Activated CD4-positive, alpha-beta memory T cell treated with anti-CD3 and anti-CD28 coated beads for 36 hours (primary cell): ENCODE measurements at regions not wholly inside any gene's neighbourhood (a gene's known extent, or its start where the extent isn't known, plus 50 kb on each side); places are given as distances from the start of the nearest gene placed in this dataset.
"Not testable (repeated sequence)": the region's sequence is repeated elsewhere in the genome, so short reads cannot be mapped to it uniquely, and the experiment has no call there.

ENCODE experiments used
- CTCF ChIA-PET: fragments of 350-600 bp; sonication (Branson Sonifier 250); formaldehyde crosslinking; loops from one replicate; lab custom pipeline; 2021; ENCODE audit warnings: antibody characterized with exemption, inconsistent platforms; lab: Charles Lee
- POLR2A ChIA-PET: fragments of 350-600 bp; sonication (Branson Sonifier 250); formaldehyde crosslinking; loops from one replicate; lab custom pipeline; 2021; ENCODE audit warnings: antibody characterized with exemption; lab: Charles Lee
- DNase-seq: peaks from one replicate; pipeline ENCODE4 v3.0.0-alpha.2; 2020
- H3K27ac Mint-ChIP-seq: one replicate; pipeline ENCODE4 v1.8.0; 2021; ENCODE audit warnings: mixed read lengths
- H3K27me3 Mint-ChIP-seq: one replicate; pipeline ENCODE4 v1.8.0; 2021; ENCODE audit warnings: mixed read lengths
- H3K36me3 Mint-ChIP-seq: one replicate; pipeline ENCODE4 v1.8.0; 2021; ENCODE audit warnings: mixed read lengths
- H3K4me1 Mint-ChIP-seq: one replicate; pipeline ENCODE4 v1.8.0; 2021; ENCODE audit warnings: low read depth, mixed read lengths
- H3K4me3 Mint-ChIP-seq: one replicate; pipeline ENCODE4 v1.8.0; 2021; ENCODE audit warnings: mild to moderate bottlenecking, mixed read lengths
- H3K9me3 Mint-ChIP-seq: one replicate; pipeline ENCODE4 v1.8.0; 2021; ENCODE audit warnings: mixed read lengths
- intact Hi-C: fragments of 100-400 bp; cut with micrococcal nuclease; formaldehyde crosslinking; loops from one replicate; pipeline ENCODE4 v1.15.1; 2023

GRCh38 chr1:47491341-47491753 is 53.5 kb downstream of the FOXD2 start:
- Mint-ChIP-seq H3K4me1 (no peaks in the 10 kb centered on the region), H3K27me3 (peaks cover 13% of the 10 kb centered on the region), H3K27ac (no peak overlapping the region), H3K9me3 (no peaks in the 10 kb centered on the region), H3K4me3 (no peak overlapping the region), H3K36me3 (no peaks in the 10 kb centered on the region)
- ChIA-PET POLR2A (no interaction called here), CTCF (interaction anchor here (1.1 kb wide), 1 partner anchor 54 kb away, joined by 3 read pairs; the partner anchor contains the start of gene FOXD2)
- intact Hi-C loops, result no loop called here
- DNase-seq, result no peak

DNA sequence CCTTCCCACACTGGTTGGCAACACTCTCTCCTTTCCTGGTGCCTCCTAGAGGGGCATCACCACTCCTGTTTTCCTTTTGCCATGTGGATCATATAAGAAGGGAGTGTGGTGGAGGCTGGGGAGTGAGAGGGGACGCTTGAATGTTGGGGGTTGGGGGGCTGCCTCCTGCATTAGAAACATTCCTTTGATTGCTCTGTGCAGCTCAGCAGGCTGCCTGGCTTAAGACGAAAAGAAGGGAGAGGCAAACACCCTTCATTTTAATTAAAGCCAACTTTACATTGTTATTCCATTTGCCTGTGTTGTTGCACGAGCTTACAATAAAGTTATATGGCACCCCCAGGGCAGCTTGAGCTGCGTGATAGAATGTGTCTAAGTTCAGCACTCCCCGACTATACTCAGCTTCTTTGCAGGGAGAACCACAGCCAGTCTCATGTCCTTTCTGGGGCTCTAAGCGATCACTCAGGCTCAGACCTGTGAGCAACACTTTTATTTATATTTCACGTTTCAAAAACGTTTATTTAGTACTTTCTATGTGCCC is 57.4 kb downstream of the FOXD2 start:
- Mint-ChIP-seq H3K4me3 (no peak overlapping the region), H3K27ac (no peak overlapping the region), H3K27me3 (peaks cover 16% of the 10 kb centered on the region), H3K4me1 (no peaks in the 10 kb centered on the region), H3K9me3 (no peaks in the 10 kb centered on the region), H3K36me3 (no peaks in the 10 kb centered on the region)
- no peak for DNase-seq
- CTCF ChIA-PET, result interaction anchor here (0.9 to 1.4 kb wide), 2 partner anchors 46 to 215 kb away, joined by 3 to 5 read pairs; no protein-coding TSS in a partner anchor
- intact Hi-C loops, result no loop called here
- POLR2A ChIA-PET, result no interaction called here

- ChIA-PET POLR2A (no interaction called here), CTCF (no interaction called here)
- Mint-ChIP-seq H3K4me1 (no peaks in the 10 kb centered on the region), H3K4me3 (no peak overlapping the region), H3K27ac (no peak overlapping the region), H3K9me3 (no peaks in the 10 kb centered on the region), H3K27me3 (peaks cover 35% of the 10 kb centered on the region), H3K36me3 (no peaks in the 10 kb centered on the region)
- DNase-seq, result no peak
- intact Hi-C loops, result no loop called here
Measured at GRCh38 chr1:47498551-47498950, 60.7 kb downstream of the FOXD2 start.

DNA sequence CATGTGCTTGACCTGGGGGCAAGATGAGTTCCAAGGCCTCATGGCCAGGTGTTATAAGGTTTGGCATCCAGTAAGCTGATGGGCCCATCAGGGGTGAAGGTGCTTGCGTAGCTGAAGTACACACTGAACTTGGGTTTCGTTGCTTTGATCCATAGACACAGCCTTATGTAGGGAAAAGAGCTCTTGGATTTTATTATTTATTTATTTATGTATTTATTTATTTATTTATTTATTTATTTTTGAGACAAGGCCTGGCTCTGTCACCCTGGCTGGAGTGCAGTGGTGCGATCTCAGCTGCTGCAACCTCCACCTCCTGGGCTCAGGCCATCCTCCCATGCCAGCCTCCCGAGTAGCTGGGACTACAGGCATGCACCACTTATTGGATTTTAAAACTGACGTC is 63.2 kb downstream of the FOXD2 start:
- intact Hi-C loops, result loop anchor here (10.0 kb wide), 1 partner anchor 224 kb away; no protein-coding TSS in a partner anchor
- Mint-ChIP-seq H3K27ac (no peak overlapping the region), H3K4me1 (no peaks in the 10 kb centered on the region), H3K4me3 (no peak overlapping the region), H3K27me3 (peaks cover 49% of the 10 kb centered on the region), H3K9me3 (no peaks in the 10 kb centered on the region), H3K36me3 (no peaks in the 10 kb centered on the region)
- no peak for DNase-seq
- ChIA-PET CTCF (interaction anchor here (1.2 to 1.4 kb wide), 2 partner anchors 63 to 210 kb away, joined by 3 read pairs; partner anchors contain the start of gene FOXD2), POLR2A (interaction anchor here (1.5 kb wide), 1 partner anchor 81 kb away, joined by 3 read pairs; no protein-coding TSS in a partner anchor)

GRCh38 chr1:47502746-47503370 is 65.0 kb downstream of the FOXD2 start:
- intact Hi-C loops, result loop anchor here (10.0 kb wide), 1 partner anchor 222 kb away; no protein-coding TSS in a partner anchor
- no peaks in the 10 kb centered on the region for H3K9me3 Mint-ChIP-seq
- no peaks in the 10 kb centered on the region for H3K36me3 Mint-ChIP-seq
- H3K4me1 Mint-ChIP-seq, result no peaks in the 10 kb centered on the region
- no peak overlapping the region for H3K27ac Mint-ChIP-seq
- no peak overlapping the region for H3K4me3 Mint-ChIP-seq
- CTCF ChIA-PET, result interaction anchor here (1.2 to 1.5 kb wide), 2 partner anchors 27 to 67 kb away, joined by 3 to 4 read pairs; no protein-coding TSS in a partner anchor
- H3K27me3 Mint-ChIP-seq, result peaks cover 62% of the 10 kb centered on the region
- POLR2A ChIA-PET, result no interaction called here
- DNase-seq, result no peak

DNA sequence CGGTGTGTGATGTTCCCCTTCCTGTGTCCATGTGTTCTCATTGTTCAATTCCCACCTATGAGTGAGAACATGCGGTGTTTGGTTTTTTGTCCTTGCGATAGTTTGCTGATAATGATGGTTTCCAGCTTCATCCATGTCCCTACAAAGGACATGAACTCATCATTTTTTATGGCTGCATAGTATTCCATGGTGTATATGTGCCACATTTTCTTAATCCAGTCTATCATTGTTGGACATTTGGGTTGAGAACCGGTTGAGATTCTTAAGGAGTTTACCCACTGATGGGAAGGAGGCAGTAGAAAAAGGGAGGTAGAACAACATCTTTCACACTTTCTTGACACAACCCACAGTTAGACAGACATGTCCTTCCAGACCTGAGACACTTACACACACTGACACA is 67.0 kb downstream of the FOXD2 start:
- H3K4me1 Mint-ChIP-seq, POLR2A ChIA-PET, H3K4me3 Mint-ChIP-seq, DNase-seq, H3K36me3 Mint-ChIP-seq, H3K9me3 Mint-ChIP-seq, H3K27ac Mint-ChIP-seq: not testable (repeated sequence)
- intact Hi-C loops, result loop anchor here (10.0 kb wide), 1 partner anchor 220 kb away; no protein-coding TSS in a partner anchor
- H3K27me3 Mint-ChIP-seq, result peaks cover 64% of the 10 kb centered on the region
- CTCF ChIA-PET, result interaction anchor here (1.4 kb wide), 1 partner anchor 73 kb away, joined by 3 read pairs; no protein-coding TSS in a partner anchor

DNA sequence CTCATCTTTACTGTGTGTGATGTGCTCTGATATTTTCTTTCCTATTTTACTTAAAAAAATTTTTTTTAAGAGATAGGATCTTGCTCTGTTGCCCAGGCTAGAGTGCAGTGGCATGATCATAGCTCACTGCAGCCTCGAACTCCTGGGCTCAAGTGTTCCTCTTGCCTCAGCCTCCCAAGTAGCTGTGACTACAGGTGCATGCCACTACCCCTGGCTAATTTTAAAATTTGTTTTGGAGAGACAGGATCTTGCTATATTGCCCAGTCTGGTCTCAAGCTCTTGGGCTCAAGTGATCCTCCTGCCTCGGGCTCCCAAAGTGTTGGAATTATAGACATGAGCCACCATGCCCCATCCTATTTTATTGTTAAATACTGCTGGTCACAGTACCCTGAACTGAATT is 67.4 kb downstream of the FOXD2 start:
- Mint-ChIP-seq H3K9me3 (no peaks in the 10 kb centered on the region), H3K27me3 (peaks cover 67% of the 10 kb centered on the region), H3K36me3 (no peaks in the 10 kb centered on the region), H3K4me1 (peaks cover 4% of the 10 kb centered on the region), H3K4me3 (no peak overlapping the region), H3K27ac (no peak overlapping the region)
- CTCF ChIA-PET, result interaction anchor here (1.1 to 1.4 kb wide), 2 partner anchors 73 to 205 kb away, joined by 3 read pairs; no protein-coding TSS in a partner anchor
- intact Hi-C loops, result loop anchor here (10.0 kb wide), 1 partner anchor 220 kb away; no protein-coding TSS in a partner anchor
- POLR2A ChIA-PET, result no interaction called here
- no peak for DNase-seq

- Mint-ChIP-seq H3K27me3 (peaks cover 66% of the 10 kb centered on the region), H3K4me3 (no peak overlapping the region), H3K9me3 (no peaks in the 10 kb centered on the region), H3K4me1 (peaks cover 4% of the 10 kb centered on the region), H3K36me3 (no peaks in the 10 kb centered on the region), H3K27ac (no peak overlapping the region)
- ChIA-PET POLR2A (no interaction called here), CTCF (interaction anchor here (0.8 to 1.4 kb wide), 3 partner anchors 28 to 204 kb away, joined by 3 read pairs; no protein-coding TSS in a partner anchor)
- DNase-seq, result no peak
- intact Hi-C loops, result loop anchor here (10.0 kb wide), 1 partner anchor 219 kb away; no protein-coding TSS in a partner anchor
Measured at GRCh38 chr1:47506053-47506452, 68.2 kb downstream of the FOXD2 start.

DNA sequence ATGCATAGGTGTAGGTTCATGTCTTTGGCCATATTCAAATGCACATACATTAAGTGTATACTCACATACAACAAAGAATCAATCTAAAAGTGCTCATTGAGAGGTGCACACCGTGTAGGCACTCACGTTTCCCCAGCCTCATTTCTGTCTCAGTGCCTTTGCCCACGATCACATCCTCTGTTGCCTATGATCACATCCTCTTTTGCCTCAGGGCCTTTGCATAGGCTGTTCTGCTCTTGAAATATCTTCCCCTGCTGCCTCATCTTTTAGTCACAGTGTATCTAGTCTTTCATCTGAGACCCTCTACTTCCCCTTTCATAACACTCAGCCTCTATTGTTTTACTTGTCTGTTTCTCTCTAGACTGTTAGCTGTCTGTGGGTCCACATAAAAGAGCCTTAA is 69.3 kb downstream of the FOXD2 start:
- Mint-ChIP-seq H3K4me3 (no peak overlapping the region), H3K27me3 (peaks cover 67% of the 10 kb centered on the region), H3K36me3 (no peaks in the 10 kb centered on the region), H3K9me3 (no peaks in the 10 kb centered on the region), H3K27ac (no peak overlapping the region), H3K4me1 (peaks cover 4% of the 10 kb centered on the region)
- ChIA-PET POLR2A (no interaction called here), CTCF (interaction anchor here (1.0 kb wide), 1 partner anchor 70 kb away, joined by 4 read pairs; the partner anchor contains the start of gene FOXD2)
- no peak for DNase-seq
- intact Hi-C loops, result loop anchor here (10.0 kb wide), 1 partner anchor 218 kb away; no protein-coding TSS in a partner anchor

- intact Hi-C loops, result loop anchor here (2.0 to 10.0 kb wide), 2 partner anchors 71 to 217 kb away; no protein-coding TSS in a partner anchor
- Mint-ChIP-seq H3K36me3 (no peaks in the 10 kb centered on the region), H3K4me1 (peaks cover 4% of the 10 kb centered on the region), H3K9me3 (no peaks in the 10 kb centered on the region), H3K27ac (no peak overlapping the region), H3K4me3 (no peak overlapping the region), H3K27me3 (peaks cover 68% of the 10 kb centered on the region)
- DNase-seq, result peak; percentile 55
- CTCF ChIA-PET, result interaction anchor here (1.0 kb wide), 1 partner anchor 71 kb away, joined by 4 read pairs; the partner anchor contains the start of gene FOXD2
- POLR2A ChIA-PET, result no interaction called here
Measured at GRCh38 chr1:47507881-47508701, 70.2 kb downstream of the FOXD2 start.

DNA sequence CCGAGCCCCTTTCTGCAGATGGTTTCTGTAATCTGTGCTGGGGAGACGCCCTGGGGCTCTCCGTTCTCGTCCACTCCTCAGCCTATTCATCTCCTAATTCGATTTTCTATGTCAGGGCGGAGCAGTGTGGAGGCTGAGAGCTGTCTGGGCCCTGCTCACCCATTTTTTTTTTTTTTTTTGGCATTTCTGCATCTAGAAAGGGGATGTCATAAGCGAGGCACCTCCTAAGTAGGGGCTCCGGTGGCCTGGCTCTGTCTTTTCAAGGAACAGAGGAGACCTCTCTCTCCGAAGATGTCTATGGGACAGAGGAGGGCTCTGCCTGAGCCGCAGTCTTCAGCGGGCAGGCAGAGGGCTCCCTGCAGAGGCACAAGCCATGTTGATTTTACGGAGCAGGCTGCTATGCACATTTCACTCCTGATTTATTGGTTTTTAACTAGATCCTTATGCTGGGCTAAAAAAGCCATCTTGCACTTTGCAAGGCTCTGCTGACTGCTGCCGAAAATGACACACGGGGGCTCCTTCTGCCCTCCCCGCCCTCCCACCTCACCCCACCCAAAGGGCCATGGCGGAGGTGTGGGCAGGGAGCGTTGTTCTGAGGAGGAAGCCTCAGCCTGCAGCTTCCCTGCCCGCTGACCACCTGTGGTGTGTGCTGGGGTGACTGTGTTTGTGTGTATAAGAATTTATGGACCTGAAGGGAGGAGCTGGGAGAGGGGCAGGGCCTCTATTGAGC is 71.0 kb downstream of the FOXD2 start:
- peak overlapping the region; percentile 38 for H3K4me3 Mint-ChIP-seq
- intact Hi-C loops, result loop anchor here (2.0 to 10.0 kb wide), 2 partner anchors 72 to 216 kb away; no protein-coding TSS in a partner anchor
- no peak overlapping the region for H3K27ac Mint-ChIP-seq
- peaks cover under 1% of the 10 kb centered on the region for H3K36me3 Mint-ChIP-seq
- H3K4me1 Mint-ChIP-seq, result peaks cover 4% of the 10 kb centered on the region
- CTCF ChIA-PET, result no interaction called here
- DNase-seq, result no peak
- POLR2A ChIA-PET, result no interaction called here
- H3K9me3 Mint-ChIP-seq, result peaks cover 4% of the 10 kb centered on the region
- peaks cover 66% of the 10 kb centered on the region for H3K27me3 Mint-ChIP-seq
